ENCODE measurements at regions not wholly inside any gene's neighbourhood (a gene's known extent, or its start where the extent isn't known, plus 50 kb on each side); places are given as distances from the start of the nearest gene placed in this dataset.

DNA sequence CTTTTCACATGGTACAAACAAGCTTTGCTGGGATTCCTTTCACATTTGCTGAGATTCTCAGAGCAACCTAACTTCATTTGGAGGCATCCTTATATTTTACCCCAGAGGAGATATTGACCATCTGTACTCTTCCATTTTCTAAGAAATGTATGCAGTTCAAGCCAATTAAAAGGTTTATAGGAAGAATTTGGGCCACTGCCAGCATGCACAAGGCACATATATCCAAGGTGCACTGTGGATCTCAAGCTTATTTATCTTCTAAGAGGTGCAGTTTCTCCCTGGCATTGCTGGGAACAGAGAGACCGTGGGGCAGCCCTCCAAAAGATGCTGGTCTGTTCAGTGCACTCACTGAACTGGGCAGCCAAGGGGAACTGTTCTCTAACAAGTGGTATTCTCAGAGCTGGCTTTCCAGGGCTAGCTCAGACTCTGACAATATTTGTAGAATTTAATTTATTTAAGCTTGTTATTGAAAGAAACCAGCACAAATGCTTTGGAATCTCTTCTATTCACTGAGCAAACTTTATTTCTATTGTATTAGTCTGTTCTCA is 213.3 kb downstream of the TENT4A start:
- Mint-ChIP-seq H3K27me3 (no peaks in the 10 kb centered on the region), H3K9me3 (no peaks in the 10 kb centered on the region), H3K27ac (no peak overlapping the region), H3K4me1 (ENCODE audit: low read depth) (no peaks in the 10 kb centered on the region), H3K36me3 (ENCODE audit: low read depth) (no peaks in the 10 kb centered on the region), H3K4me3 (no peak overlapping the region)
- DNase-seq = no peak
- TF ChIP-seq CTCF (IDR thresholded peaks at IDR 0.05) = no peak
- CTCF ChIA-PET = interaction anchor here (0.6 kb wide), 1 partner anchor 10 kb away, joined by 3 read pairs; no protein-coding TSS in a partner anchor
- POLR2A ChIA-PET = no interaction called here
- intact Hi-C loops (cut with micrococcal nuclease) = no loop called here
- no peak for ATAC-seq

- no peaks in the 10 kb centered on the region for H3K4me1 Mint-ChIP-seq (ENCODE audit: low read depth)
- no peaks in the 10 kb centered on the region for H3K9me3 Mint-ChIP-seq
- no peak overlapping the region for H3K27ac Mint-ChIP-seq
- DNase-seq = no peak
- no peaks in the 10 kb centered on the region for H3K36me3 Mint-ChIP-seq (ENCODE audit: low read depth)
- H3K4me3 Mint-ChIP-seq = no peak overlapping the region
- POLR2A ChIA-PET = no interaction called here
- no peak for ATAC-seq
- intact Hi-C loops (cut with micrococcal nuclease) = no loop called here
- CTCF ChIA-PET = interaction anchor here (0.6 kb wide), 1 partner anchor 9 kb away, joined by 3 read pairs; no protein-coding TSS in a partner anchor
- TF ChIP-seq CTCF (IDR thresholded peaks at IDR 0.05) = no peak
- peaks cover 16% of the 10 kb centered on the region for H3K27me3 Mint-ChIP-seq
Measured at GRCh38 chr5:6936031-6936430, 222.8 kb downstream of the TENT4A start.

DNA sequence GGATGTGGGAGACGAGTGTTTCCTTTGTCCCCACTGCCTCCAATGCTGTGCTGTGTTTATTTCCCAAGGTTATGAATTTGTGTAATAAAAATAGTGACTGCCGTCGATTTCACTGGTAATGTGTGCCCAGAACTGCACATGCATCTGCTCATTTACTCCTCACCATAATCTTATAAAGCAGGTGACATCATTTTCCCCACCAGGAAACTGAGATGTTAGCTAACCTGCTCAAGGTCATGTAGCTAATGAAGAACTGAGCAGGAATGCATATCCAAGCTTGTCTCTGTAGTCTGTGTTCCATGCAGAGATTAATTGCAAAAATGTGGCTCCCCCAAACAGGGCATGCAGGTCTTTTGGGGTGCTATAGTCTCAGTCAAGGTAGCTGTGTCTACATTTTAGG is 224.4 kb downstream of the TENT4A start:
- intact Hi-C loops (cut with micrococcal nuclease) = no loop called here
- Mint-ChIP-seq H3K27ac (no peak overlapping the region), H3K36me3 (ENCODE audit: low read depth) (no peaks in the 10 kb centered on the region), H3K4me3 (no peak overlapping the region), H3K4me1 (ENCODE audit: low read depth) (no peaks in the 10 kb centered on the region), H3K27me3 (peaks cover 16% of the 10 kb centered on the region), H3K9me3 (no peaks in the 10 kb centered on the region)
- no peak for ATAC-seq
- no peak for DNase-seq
- POLR2A ChIA-PET = interaction anchor here (0.6 kb wide), 1 partner anchor 880 kb away, joined by 3 read pairs; no protein-coding TSS in a partner anchor
- no peak for TF ChIP-seq CTCF (IDR thresholded peaks at IDR 0.05)
- CTCF ChIA-PET = no interaction called here

DNA sequence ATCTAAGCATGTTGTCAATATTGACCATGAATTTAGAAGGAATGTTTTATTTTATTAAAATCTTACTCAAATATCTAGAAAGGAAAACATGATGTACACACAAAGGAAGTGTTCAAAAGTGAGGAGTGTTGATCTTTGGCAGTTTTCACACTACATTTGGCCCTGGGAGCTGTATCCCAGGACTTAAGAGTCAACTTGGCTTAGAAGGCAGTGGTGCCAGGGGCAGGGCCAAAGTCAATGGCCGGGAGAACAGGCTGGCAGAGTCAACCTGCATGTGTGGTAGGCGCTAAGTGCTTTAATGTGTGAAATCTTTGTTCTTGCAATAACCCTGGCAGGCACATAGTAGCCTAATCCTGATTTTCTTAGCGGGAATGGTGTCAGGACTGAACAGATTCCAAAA is 228.4 kb downstream of the TENT4A start:
- H3K27me3 Mint-ChIP-seq = peaks cover 11% of the 10 kb centered on the region
- ChIA-PET CTCF (no interaction called here), POLR2A (no interaction called here)
- H3K36me3 Mint-ChIP-seq (ENCODE audit: low read depth) = no peaks in the 10 kb centered on the region
- no peak overlapping the region for H3K27ac Mint-ChIP-seq
- no peak for TF ChIP-seq CTCF (IDR thresholded peaks at IDR 0.05)
- no peak for DNase-seq
- no peak for ATAC-seq
- H3K4me3 Mint-ChIP-seq = no peak overlapping the region
- intact Hi-C loops (cut with micrococcal nuclease) = no loop called here
- no peaks in the 10 kb centered on the region for H3K4me1 Mint-ChIP-seq (ENCODE audit: low read depth)
- no peaks in the 10 kb centered on the region for H3K9me3 Mint-ChIP-seq

GRCh38 chr5:6943197-6944112 is 230.2 kb downstream of the TENT4A start:
- H3K27ac Mint-ChIP-seq = no peak overlapping the region
- CTCF ChIA-PET = no interaction called here
- ATAC-seq (no peak), DNase-seq (no peak)
- no peak for TF ChIP-seq CTCF (IDR thresholded peaks at IDR 0.05)
- H3K4me3 Mint-ChIP-seq = no peak overlapping the region
- H3K27me3 Mint-ChIP-seq = no peaks in the 10 kb centered on the region
- POLR2A ChIA-PET = no interaction called here
- no peaks in the 10 kb centered on the region for H3K9me3 Mint-ChIP-seq
- intact Hi-C loops (cut with micrococcal nuclease) = no loop called here
- H3K36me3 Mint-ChIP-seq (ENCODE audit: low read depth) = no peaks in the 10 kb centered on the region
- H3K4me1 Mint-ChIP-seq (ENCODE audit: low read depth) = no peaks in the 10 kb centered on the region

All from activated CD8-positive, alpha-beta T cell treated with anti-CD3 and anti-CD28 coated beads for 36 hours (primary cell).